ENCODE measurements at regions not wholly inside any gene's neighbourhood (a gene's known extent, or its start where the extent isn't known, plus 50 kb on each side); places are given as distances from the start of the nearest gene placed in this dataset.

DNA sequence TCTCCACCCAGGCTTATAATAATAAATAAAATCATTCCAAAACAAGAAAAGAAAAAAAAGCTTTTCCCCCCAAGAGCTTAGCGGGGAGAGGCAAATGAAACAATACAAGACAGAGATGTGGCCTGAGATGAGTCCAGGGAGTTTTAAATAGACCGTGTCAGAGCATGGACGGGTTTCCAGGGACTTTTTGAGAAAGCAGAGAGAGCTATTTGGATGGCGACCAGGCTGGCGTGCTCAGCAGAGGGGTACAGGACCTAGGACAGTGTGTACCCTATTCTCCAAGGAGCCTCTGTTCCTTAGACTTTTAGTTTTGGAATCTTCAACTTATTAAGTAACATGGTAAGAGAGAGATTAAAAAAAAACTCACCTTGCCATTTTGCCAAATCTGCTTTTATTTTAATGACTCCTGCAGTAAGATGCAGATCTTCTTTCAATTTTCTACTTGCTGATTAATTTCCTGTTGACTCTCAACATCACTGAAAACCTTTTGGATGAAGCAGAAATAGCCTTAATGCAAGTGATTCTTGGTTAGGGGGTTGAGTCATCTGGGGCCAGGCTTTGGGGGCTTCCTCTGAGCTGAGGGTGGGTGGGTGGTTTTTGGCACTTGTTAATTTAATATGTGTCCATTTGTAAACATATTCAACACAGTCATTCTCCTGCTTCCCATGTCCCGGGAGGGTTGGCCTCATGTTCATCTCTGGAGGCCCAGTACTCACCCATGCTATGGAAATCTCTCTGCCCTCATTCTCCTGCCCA, 49.6 kb upstream of the OSMR start:
- H3K27ac ChIP-seq (ENCODE audit: low read depth in 2 of 2, low read length in 1 of 2), result no peak overlapping the region
- no peaks in the 10 kb centered on the region for H3K4me1 ChIP-seq (ENCODE audit: control insufficient read depth in 2 of 2, insufficient read depth in 2 of 2, low read length in 1 of 2)
- no peaks in the 10 kb centered on the region for H3K9me3 ChIP-seq (ENCODE audit: control insufficient read depth in 2 of 2, insufficient read depth in 1 of 2, low read depth in 1 of 2, low read length in 1 of 2)
- H3K27me3 ChIP-seq (ENCODE audit: control insufficient read depth in 1 of 2, insufficient read depth in 2 of 2, low read length in 2 of 2), result no peaks in the 10 kb centered on the region
- H3K36me3 ChIP-seq (ENCODE audit: control insufficient read depth in 2 of 2, insufficient read depth in 2 of 2, low read length in 1 of 2), result no peaks in the 10 kb centered on the region
- H3K4me3 ChIP-seq (ENCODE audit: low read depth in 1 of 2, low read length in 2 of 2), result no peak overlapping the region
- 38 to 46% methylated on average over 6 of the region's 6 CpGs for WGBS, 2 donors

All from esophagus (tissue), 2 donors.